DOHH2 (cell line): ENCODE measurements at regions not wholly inside any gene's neighbourhood (a gene's known extent, or its start where the extent isn't known, plus 50 kb on each side); places are given as distances from the start of the nearest gene placed in this dataset.

Source experiments
- H3F3A ChIP-seq: fragments of 200-600 bp; sonication (generic), shearing (Covaris generic); 2 replicates; pipeline ENCODE4 v1.6.0; 2016; ENCODE audit warnings: antibody characterized with exemption, mild to moderate bottlenecking; ENCODE audit not compliant: control insufficient read depth, insufficient read depth
- H3K27ac ChIP-seq: fragments of 200-600 bp; sonication (generic); 2 replicates; pipeline ENCODE4 v1.5.1; 2014; ENCODE audit warnings: low read depth, mild to moderate bottlenecking, low read length, moderate library complexity
- H3K27me3 ChIP-seq: fragments of 200-600 bp; sonication (generic); 2 replicates; pipeline ENCODE4 v1.6.1; 2014; ENCODE audit warnings: mild to moderate bottlenecking, low read length, mixed read lengths; ENCODE audit not compliant: control insufficient read depth
- H3K36me3 ChIP-seq: fragments of 200-600 bp; sonication (generic); 2 replicates; pipeline ENCODE4 v1.6.1; 2014; ENCODE audit warnings: mild to moderate bottlenecking, low read length, moderate library complexity, mixed read lengths; ENCODE audit not compliant: control insufficient read depth
- H3K4me1 ChIP-seq: fragments of 200-600 bp; sonication (generic); 2 replicates; pipeline ENCODE4 v1.6.1; 2014; ENCODE audit warnings: mild to moderate bottlenecking, low read length, mixed read lengths; ENCODE audit not compliant: control insufficient read depth
- H3K4me2 ChIP-seq: fragments of 200-600 bp; sonication (generic); 2 replicates; pipeline ENCODE4 v1.6.0; 2014; ENCODE audit warnings: mild to moderate bottlenecking, low read length, moderate library complexity
- H3K4me3 ChIP-seq: fragments of 200-600 bp; sonication (generic); 2 replicates; pipeline ENCODE4 v1.5.1; 2014; ENCODE audit warnings: mild to moderate bottlenecking, low read length, mixed read lengths
- H3K79me2 ChIP-seq: fragments of 200-600 bp; sonication (generic); 2 replicates; pipeline ENCODE4 v1.6.1; 2014; ENCODE audit warnings: mild to moderate bottlenecking, low read length, mixed read lengths; ENCODE audit not compliant: control insufficient read depth
- H3K9me2 ChIP-seq: fragments of 200-600 bp; sonication (generic); replicated peaks from 2 replicates; pipeline ENCODE4 v1.6.1; 2014; ENCODE audit warnings: mild to moderate bottlenecking, low read length, mixed read lengths; ENCODE audit not compliant: control insufficient read depth
- H3K9me3 ChIP-seq: fragments of 200-600 bp; sonication (generic); 2 replicates; pipeline ENCODE4 v1.6.1; 2014; ENCODE audit warnings: antibody characterized with exemption, low read length, mixed read lengths; ENCODE audit not compliant: control insufficient read depth, insufficient read depth
- H4K20me1 ChIP-seq: fragments of 200-600 bp; sonication (generic); 2 replicates; pipeline ENCODE4 v1.6.0; 2014; ENCODE audit warnings: low read depth, mild to moderate bottlenecking, antibody characterized with exemption, low read length, moderate library complexity; ENCODE audit not compliant: control insufficient read depth, insufficient read depth
- CTCF ChIP-seq: fragments of 200-600 bp; sonication (generic); IDR thresholded peaks from one replicate; pipeline ENCODE4 v1.5.1; 2014; ENCODE audit warnings: antibody characterized with exemption, mild to moderate bottlenecking, low read depth, low read length; ENCODE audit not compliant: poor library complexity, severe bottlenecking
- EZH2phosphoT487 ChIP-seq: fragments of 200-600 bp; sonication (generic); IDR thresholded peaks from 2 replicates; pipeline ENCODE4 v1.6.1; 2017; ENCODE audit warnings: borderline replicate concordance, mild to moderate bottlenecking, antibody characterized with exemption, low read length, moderate library complexity, mixed read lengths

GRCh38 chr4:31126881-31127398 is 406.8 kb downstream of the PCDH7 start:
- no peak overlapping the region for H3K4me2 ChIP-seq
- no peaks in the 10 kb centered on the region for H4K20me1 ChIP-seq
- no peaks in the 10 kb centered on the region for H3K27me3 ChIP-seq
- H3K9me2 ChIP-seq = no peaks in the 10 kb centered on the region
- H3K27ac ChIP-seq = no peak overlapping the region
- no peaks in the 10 kb centered on the region for H3K9me3 ChIP-seq
- TF ChIP-seq EZH2phosphoT487 = no peak
- no peak for TF ChIP-seq CTCF
- H3K79me2 ChIP-seq = no peaks in the 10 kb centered on the region
- H3F3A ChIP-seq = no peaks in the 10 kb centered on the region
- no peak overlapping the region for H3K4me3 ChIP-seq
- no peaks in the 10 kb centered on the region for H3K4me1 ChIP-seq
- no peaks in the 10 kb centered on the region for H3K36me3 ChIP-seq

GRCh38 chr4:31130930-31131329 is 410.8 kb downstream of the PCDH7 start:
- Histone ChIP-seq H3F3A (no peaks in the 10 kb centered on the region), H3K9me2 (no peaks in the 10 kb centered on the region), H3K27ac (no peak overlapping the region), H4K20me1 (no peaks in the 10 kb centered on the region), H3K27me3 (no peaks in the 10 kb centered on the region), H3K36me3 (no peaks in the 10 kb centered on the region), H3K4me2 (no peak overlapping the region), H3K4me1 (no peaks in the 10 kb centered on the region), H3K4me3 (no peak overlapping the region), H3K79me2 (no peaks in the 10 kb centered on the region), H3K9me3 (no peaks in the 10 kb centered on the region)
- TF ChIP-seq CTCF (no peak), EZH2phosphoT487 (no peak)

GRCh38 chr4:31134720-31135119 is 414.6 kb downstream of the PCDH7 start:
- no peaks in the 10 kb centered on the region for H3K9me2 ChIP-seq
- no peaks in the 10 kb centered on the region for H4K20me1 ChIP-seq
- H3K4me3 ChIP-seq = no peak overlapping the region
- no peak overlapping the region for H3K4me2 ChIP-seq
- H3K36me3 ChIP-seq = no peaks in the 10 kb centered on the region
- H3K27me3 ChIP-seq = no peaks in the 10 kb centered on the region
- H3K4me1 ChIP-seq = no peaks in the 10 kb centered on the region
- no peaks in the 10 kb centered on the region for H3F3A ChIP-seq
- H3K27ac ChIP-seq = no peak overlapping the region
- no peaks in the 10 kb centered on the region for H3K79me2 ChIP-seq
- TF ChIP-seq EZH2phosphoT487 (no peak), CTCF (no peak)
- H3K9me3 ChIP-seq = no peaks in the 10 kb centered on the region

DNA sequence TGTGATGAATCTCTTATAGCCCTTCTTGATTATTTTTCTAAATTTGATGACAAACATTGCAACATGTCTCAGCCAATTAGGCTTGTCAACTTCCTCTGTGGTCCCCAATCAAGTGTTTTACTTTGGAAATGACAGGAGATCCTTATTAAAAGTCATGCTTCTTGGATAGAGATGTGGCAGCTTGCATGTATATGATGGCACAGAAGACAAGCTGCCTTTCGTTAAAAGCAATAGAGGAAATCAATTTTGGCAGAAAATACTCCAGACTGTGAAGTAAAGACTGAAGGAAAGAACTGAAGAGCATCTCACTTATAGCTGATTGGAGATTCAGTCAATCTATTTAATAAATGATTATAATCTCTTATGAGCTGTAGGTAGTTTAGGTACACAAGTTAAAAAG is 419.6 kb downstream of the PCDH7 start:
- Histone ChIP-seq H3K4me3 (no peak overlapping the region), H3K4me2 (no peak overlapping the region), H3K9me3 (no peaks in the 10 kb centered on the region), H3F3A (no peaks in the 10 kb centered on the region), H4K20me1 (no peaks in the 10 kb centered on the region), H3K27me3 (no peaks in the 10 kb centered on the region), H3K79me2 (no peaks in the 10 kb centered on the region), H3K36me3 (no peaks in the 10 kb centered on the region), H3K4me1 (no peaks in the 10 kb centered on the region), H3K9me2 (no peaks in the 10 kb centered on the region), H3K27ac (no peak overlapping the region)
- TF ChIP-seq EZH2phosphoT487 (no peak), CTCF (no peak)
